SHP77 (cell line): ENCODE measurements at regions not wholly inside any gene's neighbourhood (a gene's known extent, or its start where the extent isn't known, plus 50 kb on each side); places are given as distances from the start of the nearest gene placed in this dataset.

Source experiments
- DNase-seq, 2 experiments: peaks; one replicate each; lab custom pipeline; 2025; lab: John Stamatoyannopoulos, UW

DNA sequence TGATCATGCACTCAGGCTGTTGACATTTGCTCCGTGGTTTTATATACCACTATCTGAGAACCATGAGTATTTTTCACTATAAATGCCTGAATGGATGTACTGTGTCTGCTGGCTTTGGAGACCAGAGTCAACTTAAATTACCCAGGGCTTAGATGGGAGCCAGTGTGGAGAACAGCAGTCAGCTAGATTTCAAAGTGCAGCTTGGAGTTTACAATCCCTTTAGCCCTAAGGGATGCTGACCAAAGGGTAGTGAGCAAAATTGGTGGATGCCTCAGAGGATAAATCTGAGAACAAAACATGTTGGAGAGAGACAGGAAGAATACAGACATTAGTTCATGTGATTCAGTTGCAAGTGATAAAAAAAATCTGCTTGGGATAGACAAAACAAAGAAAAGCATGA, 327.5 kb downstream of the C11orf87 start:
- no peak for DNase-seq

DNA sequence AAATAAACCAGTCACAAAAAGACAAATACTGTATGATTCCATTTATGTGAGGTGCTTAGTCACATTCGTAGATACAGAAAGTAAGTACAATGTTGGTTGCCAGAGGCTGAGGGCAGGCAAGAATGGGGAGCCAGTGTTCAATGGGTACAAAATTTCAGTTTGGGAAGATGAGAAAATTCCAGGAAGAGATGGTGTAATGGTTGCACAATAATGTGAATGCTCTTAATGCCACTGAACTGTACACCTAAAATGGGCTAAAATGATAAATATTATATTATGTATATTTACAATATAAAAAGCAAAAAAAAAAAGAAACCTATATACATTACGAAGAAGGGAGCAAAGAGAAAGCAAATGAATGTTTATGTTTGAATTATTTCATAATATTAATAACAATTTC, 329.0 kb downstream of the C11orf87 start:
- DNase-seq: no peak

DNA sequence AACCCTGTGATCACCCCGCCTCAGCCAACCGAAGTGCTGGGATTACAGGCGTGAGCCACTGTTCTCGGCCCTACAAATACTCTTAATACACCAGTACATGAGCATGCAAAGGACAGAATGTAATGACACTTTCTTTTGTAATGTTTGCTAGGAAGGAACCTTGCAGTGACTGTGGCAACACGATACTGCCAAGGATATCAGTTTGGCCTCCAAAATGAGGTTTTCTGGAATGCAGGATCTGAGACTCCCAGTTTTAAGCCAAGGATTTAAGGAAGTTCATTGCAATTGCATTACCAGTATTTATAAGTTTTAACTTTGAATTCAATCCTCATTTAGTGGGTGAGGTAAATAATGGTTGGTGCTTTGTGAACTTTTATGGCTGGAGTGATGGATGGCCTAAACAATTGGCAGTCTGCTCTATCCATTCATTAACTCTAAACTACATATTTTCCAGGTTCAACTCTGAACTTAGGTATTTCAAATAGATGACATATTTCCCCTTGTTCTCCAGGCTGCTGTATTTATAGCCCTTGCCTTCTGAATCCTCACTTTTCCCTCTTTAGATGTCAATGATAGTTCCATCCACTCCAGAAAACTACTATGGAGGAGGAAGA, 330.3 kb downstream of the C11orf87 start:
- no peak for DNase-seq

DNA sequence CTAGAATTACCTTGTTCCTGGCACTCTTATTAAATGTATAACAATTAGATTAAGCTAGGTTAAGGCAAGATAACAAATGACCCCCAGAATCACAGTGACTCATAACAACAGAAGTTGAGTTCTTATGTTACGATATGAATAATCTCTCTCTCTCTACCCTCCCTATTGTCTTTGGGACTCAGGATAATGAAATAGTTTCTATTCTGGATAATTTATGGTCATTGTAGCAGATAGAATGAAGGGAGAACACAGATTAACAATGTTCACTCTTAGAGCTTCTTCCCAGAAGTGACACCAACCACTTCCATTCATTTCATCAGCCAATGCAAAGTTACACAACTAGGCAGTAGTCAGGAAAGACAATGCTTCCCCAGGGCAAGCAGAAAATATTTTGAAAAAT, 334.5 kb downstream of the C11orf87 start:
- DNase-seq: no peak

DNA sequence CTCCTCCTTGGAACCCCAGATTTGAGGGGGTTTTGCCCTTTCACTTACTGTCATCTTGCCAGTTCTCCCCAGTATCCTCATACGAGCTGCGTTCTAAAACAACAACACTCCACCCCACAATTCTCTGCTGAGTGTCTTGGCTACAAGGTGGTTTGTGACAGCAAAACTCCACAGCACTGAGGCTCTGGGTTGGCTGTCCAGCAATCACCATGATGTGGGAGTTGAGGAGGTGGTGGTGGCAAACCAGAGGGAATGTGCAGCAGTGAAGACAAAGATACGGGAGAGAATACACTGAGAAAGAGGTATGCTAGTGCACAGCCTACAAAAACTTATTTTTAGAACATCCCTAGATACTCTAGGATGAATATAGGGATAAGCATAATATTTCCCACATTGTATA, 335.0 kb downstream of the C11orf87 start:
- no peak for DNase-seq

DNA sequence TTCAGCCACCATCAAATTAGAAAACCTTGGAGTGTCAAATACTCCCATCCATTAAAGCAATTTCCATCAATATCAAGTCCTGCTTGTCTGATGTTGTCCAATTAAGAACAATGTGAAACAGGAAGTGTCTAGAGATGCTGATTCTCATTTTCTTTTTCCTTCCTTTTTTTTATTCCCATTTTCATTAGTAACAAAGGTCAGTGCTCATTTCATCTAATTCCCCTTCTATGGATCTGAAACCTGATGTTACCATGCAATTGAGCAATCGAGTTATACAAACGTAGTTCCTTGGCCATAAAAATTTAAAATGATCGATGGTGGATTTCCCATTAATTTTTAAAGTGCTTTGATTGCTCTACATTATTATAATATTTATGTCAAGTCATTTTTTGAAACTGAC, 330.6 kb upstream of the ZC3H12C start:
- DNase-seq: no peak

DNA sequence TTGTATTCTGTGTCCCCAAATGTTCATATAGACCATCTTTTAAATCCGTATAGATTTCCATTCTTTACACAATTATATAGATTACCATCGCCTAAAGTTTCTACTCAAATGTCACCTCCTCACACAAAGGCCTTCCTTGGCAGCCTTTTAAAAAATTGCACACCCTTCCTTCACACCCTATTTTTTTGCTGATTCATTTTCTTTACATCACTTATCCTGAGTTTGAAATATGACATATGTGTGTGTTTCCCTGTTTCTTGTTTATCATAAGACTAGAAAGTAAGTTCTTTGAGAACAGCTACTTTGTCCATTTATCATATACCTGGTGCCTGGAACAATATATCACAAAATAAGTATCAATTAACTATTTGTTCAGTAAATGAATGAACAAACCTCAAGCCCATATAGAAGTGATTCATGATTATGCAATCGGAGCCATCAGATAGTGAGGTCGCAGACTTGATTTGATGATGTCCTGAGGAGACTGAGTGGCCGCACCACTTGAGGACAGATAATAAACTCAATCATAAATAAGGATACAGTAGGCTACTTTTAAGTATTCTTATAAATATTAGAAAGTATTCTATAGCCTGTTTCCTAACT, 327.4 kb upstream of the ZC3H12C start:
- DNase-seq: no peak

DNA sequence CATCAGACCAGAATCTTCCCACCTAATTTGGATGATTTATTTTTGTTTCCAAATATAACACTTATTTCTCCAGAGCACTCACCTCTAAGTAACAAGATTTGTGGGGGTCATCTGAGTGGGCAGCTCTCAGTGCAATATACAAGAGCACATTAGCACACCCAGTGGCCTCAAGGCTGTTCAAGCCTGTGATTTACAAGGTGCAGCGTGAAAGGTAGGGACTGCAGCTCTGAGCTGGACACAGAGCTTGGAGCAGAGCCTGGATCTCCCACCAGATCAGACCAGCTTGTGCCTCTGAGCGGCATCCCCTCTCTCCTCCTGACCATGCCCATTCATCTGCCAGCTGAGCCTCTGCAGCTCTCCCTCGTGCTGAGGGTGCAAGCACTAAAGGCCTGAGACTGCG, 323.3 kb upstream of the ZC3H12C start:
- no peak for DNase-seq

DNA sequence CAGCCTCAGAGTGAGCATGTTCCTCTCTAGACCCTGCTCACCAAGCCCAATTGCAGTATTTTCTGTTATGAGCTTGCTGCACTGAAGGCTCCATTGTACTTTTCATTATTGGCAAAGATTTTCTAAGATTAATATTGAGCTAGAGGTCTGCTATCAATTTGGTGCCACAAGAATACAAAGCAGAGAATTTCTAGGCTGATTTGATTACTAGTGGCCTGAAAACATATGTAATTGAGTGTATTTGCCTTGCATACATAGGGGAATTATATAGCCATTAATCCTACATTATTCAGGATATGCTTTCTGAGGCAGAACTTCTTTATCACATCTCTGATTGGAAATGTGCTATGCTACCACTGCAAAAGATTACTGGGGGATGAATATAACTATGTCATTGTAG, 322.9 kb upstream of the ZC3H12C start:
- DNase-seq: no peak

DNA sequence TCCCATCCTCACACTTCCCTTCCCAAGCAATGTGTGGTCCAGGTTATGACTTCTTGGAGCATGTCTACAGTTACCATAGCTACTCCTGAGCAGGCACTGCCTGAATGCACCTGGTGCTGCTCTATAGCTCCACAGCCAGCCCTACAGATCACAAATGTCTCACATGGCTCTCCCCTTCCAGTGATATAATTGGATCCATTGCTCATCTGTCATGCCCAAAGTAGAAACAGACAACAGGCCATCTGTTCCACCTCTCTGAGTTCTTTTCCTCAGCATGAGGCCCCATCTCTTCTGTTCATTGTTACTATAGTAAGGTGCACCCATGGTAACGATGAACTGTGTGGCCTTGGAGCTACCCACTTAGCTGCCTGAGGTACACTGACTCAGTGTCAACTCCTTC, 320.3 kb upstream of the ZC3H12C start:
- peak; percentile 6 to 32 for DNase-seq

DNA sequence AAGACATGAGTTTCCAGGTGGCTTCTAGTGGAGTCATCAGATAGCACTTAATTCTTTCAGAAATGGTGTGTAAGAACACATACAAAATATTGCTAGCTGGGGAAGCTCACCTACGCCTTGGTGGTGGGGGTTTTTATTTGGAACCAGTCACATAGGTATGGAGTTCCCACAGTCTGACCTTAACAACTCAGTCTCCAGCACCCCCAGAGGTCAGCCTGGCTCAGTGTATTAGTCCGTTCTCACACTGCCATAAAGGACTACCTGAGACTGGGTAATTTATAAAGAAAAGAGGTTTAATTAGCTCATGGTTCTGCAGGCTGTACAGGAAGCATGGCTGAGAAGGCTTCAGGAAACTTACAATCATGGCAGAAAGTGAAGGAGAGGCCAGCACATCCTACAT, 317.5 kb upstream of the ZC3H12C start:
- DNase-seq: no peak

DNA sequence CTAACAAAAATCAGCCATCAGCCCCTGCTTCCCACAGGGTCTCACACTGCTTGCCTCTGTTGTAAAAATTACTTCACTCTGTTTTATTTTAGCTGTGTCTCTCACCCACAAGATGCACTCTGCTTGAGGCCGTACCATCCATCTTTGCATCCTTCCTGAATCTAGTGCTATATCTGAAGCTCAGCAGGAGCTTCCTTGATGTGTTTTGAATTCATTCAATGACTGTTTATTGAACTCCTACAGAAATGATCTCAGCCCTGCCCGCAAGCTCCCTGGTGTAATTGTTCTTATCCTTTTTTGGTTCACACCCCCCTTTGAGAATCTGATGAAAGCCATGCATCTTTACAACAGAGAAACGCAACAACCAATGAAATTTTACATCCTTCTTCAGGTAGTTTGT, 310.2 kb upstream of the ZC3H12C start:
- DNase-seq: no peak

DNA sequence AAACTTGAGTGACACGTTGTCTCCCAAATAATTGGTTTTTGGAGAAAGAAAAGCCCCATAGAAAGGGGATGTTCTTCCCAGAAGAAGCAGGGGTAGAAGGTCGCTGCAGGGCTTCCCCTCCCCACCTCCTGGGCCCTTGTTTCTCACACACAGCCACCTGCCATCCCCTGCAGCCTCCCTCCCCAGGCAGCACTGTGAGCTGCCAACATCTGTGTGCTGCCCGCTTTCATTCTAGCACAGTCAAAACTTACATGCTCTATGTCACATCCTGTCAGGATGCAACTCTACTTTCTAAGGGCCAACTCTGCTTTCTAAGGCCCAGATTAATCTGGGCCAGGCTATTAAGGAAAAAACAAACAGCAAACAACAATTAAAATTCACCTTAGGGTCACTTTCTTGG, 309.4 kb upstream of the ZC3H12C start:
- no peak for DNase-seq

DNA sequence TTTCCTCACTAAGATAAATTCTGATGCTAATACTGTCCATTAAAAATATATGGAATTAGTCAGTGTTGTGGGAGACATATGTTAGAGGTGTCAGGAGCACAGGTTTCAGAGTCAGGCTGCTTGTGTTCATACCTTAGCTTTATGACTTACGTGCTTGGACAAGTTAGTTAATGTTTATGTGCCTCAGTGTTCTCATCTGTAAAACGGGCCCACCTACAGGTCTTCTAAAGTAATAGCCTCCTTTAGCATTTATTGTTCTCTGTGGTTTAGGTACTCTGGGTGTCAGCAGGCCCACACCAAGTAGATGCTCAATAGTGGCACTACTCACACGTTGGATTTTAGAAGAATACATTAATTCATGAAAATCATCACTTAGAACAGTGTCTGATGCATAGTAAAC, 308.7 kb upstream of the ZC3H12C start:
- no peak for DNase-seq

DNA sequence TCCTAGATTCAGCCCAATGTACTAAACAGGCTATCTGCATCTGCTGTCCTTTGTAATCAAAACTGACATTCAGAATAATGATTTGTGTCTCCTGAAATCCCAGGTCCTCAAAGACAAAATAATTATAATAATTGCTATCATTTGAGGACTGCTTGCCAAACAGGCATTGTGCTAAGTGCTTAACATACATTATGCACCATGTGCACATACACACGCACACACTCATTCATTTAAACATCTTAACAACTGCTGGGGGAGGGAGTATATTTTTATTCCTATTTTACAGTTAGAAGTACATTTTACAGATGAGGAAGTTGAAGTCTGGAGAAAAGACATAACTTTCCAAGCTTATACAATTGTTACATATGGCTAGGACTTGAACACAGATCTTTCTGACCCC, 308.0 kb upstream of the ZC3H12C start:
- no peak for DNase-seq

DNA sequence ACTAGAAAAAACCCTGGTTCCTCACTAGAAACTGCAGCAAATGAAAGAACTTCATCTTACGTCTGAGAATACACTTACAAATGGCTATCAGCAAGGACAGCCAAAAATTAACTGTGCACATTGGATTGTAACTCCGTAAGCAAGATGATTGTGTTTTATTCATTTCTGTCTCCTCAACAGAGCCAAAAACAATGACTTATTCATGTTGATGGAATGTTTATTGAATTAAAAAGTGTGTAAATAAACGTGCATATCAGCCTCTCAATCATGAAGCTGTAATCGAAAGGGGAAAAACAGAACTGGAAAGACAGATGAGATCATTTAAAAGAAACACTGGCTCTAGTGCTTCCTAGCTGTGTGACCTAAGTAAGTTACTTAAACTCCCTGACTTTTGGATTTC, 307.5 kb upstream of the ZC3H12C start:
- no peak for DNase-seq

DNA sequence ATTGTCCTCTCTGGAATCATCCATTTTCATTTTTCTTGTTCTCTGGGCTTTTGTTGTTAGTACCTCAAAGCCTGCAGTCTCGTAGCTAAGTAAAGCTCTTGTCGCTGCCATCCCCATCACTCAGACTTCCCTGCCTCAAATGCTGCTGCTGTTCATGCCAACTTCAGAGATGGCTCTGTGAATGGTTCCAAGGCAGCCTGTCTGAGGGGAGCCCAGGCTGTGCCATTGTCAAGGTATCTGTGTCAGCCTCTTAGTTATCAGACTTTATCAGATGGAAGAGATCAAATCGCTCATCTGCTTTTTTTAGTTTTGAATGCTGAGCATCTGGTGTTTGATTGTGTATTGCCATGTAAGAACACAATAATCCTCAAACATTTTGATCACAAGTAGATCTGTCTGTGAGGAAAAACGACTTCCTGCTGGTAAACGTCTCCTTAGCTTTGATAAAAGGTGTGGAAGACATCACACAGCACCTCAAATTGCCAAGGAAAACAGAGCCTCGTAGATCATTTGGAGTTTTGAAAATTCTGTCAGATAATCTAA, 304.2 kb upstream of the ZC3H12C start:
- no peak for DNase-seq

DNA sequence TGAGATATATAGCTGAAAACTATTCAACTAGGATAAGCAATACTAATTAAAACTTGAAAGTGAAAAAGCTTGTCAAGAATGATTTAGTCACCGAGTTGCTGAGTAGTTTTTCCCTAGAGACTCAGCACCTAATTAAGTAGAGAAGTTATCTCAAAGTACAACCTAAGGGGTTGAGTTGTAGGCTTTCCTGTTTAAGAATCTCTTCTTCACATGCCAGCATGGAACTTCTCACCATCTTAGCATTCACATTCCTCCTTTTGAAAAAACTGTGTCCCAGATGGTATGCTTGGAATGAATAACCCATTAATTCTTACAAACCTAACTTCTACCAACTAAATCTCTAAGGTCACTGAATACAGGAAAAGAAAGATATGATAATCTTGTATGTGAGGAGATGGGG, 303.3 kb upstream of the ZC3H12C start:
- DNase-seq: no peak

DNA sequence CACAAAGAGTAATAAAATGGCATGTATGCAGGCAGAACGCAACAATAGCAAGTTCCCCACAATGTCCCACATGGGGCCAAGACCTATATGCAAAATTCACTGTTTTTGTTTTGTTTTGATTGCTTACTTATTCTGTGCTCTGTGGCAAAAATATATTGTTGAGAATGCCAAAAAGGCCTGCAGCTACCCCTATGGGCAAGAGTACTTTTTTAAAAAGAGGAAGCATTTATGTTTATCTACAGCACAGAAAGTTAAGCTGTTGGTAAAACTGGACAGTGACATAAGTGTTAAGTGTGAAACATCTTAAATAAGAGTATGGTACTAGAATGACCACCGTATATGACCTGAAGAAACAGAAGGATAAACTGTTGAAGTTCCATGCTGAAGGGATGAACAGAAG, 301.9 kb upstream of the ZC3H12C start:
- no peak for DNase-seq

DNA sequence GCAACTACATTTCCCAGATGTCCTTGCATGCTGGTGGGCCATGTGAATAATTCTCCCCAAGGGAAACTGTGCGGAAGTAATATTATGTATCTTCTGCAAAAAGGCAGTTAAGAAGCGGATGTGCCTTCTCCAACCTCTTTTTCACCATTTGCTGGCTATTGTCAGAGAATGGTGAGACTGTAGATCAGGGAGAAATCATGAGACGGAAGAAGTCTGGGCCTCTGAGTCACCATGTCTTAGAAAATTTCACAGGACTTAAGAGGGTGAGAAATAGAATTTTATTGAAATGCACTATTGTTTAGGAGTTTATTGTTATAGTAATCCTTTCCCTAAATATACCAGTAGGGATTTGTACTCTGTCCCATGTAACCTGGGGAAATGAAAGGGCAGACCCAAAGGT, 298.7 kb upstream of the ZC3H12C start:
- DNase-seq: no peak

DNA sequence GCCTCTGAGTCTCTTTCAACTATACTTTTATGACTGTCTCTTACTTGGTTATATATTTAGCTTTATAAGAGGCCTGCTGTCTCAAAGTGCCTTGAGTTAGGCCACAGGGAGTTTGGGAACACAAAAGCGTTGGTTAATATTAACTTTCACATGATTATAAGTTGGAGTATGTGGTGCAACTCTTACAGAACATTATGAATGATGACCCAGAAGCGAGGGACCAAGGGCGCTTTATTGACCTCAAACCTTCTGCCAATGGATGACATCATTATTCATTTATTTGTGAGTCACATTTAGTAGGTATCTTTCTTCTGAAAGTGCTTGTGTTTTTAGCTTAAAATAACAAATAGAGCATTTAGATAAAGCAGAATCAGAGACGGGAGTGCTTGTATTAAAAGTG, 298.0 kb upstream of the ZC3H12C start:
- DNase-seq: no peak

DNA sequence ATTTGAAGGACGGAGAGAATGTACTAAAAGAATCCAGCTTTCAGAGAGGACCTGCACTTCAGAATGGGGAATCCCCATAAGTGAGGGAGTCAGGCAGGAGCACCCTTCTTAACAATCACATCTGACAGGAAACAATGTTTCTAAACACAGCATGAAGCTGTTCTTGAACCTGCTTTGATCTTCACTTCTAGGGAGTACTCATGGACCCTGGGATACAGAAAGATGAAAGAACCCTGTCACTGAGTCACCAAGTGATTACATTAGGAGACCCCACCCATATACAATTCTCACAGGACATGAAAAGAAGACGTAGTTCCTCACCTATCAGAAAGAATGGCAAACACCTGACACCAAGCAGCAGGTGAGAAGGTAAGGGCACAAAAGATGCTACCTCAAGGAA, 296.9 kb upstream of the ZC3H12C start:
- DNase-seq: no peak

DNA sequence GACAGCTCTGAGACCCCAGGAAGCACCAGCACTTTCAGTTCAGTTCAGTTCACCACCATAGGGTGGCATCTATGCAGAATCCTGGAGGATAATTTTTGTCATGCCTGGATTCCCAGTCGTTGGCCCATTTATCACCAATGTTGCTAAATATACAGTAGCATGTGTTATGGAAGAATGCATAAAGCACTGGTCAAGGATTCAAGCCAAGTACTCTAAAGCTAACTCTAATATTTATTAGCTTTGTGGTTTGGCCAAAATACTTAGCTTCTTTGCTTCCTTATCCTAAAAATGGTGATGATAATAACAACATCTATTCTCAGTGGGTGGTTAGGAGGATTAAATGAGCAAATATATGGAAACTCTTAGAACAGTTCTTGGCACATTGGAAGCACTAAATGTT, 294.7 kb upstream of the ZC3H12C start:
- DNase-seq: no peak

DNA sequence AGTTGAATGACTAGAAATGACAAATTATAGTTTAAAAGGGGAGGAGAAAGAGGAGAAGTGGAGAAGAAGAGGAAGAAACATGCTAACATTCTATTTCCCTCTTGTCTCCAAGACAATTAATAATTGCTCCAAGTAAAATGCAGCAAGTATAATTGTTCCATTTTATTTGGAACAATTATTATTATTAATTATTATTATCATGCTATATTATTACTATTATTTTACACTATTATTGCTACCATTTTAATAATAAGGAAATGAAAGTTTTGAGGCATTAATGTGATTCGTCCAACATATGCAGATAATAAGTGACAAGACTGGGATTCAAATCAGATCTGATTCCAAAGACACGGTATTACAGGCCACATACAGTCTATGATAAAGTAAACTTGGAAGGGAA, 293.6 kb upstream of the ZC3H12C start:
- no peak for DNase-seq
